HG02970 (cell line): ENCODE measurements at regions not wholly inside any gene's neighbourhood (a gene's known extent, or its start where the extent isn't known, plus 50 kb on each side); places are given as distances from the start of the nearest gene placed in this dataset.
"Not testable (repeated sequence)": the region's sequence is repeated elsewhere in the genome, so short reads cannot be mapped to it uniquely, and the experiment has no call there.

Experiments used
- ATAC-seq: cut with Tn5 transposase; IDR thresholded peaks from one replicate; pipeline ENCODE4 v1.9.1; 2021; ENCODE audit warnings: mild to moderate bottlenecking, moderate library complexity, moderate number of reproducible peaks; ENCODE audit not compliant: unreplicated experiment, low FRiP score

GRCh38 chr5:118506217-118506852 is 482.0 kb downstream of the DTWD2 start:
- ATAC-seq, result peak; percentile 72

- ATAC-seq, result not testable (repeated sequence)
Measured at GRCh38 chr5:118502232-118502631, 486.1 kb downstream of the DTWD2 start.

GRCh38 chr5:118491351-118491750 is 497.0 kb downstream of the DTWD2 start:
- ATAC-seq, result no peak

- ATAC-seq, result no peak
Measured at GRCh38 chr5:118486647-118487225, 501.6 kb downstream of the DTWD2 start.

- ATAC-seq, result no peak
Measured at GRCh38 chr5:118479285-118479684, 509.1 kb downstream of the DTWD2 start.

GRCh38 chr5:118478852-118479251 is 509.5 kb downstream of the DTWD2 start:
- no peak for ATAC-seq

GRCh38 chr5:118468085-118468484 is 520.3 kb downstream of the DTWD2 start:
- no peak for ATAC-seq

GRCh38 chr5:118467103-118467502 is 521.2 kb downstream of the DTWD2 start:
- no peak for ATAC-seq

GRCh38 chr5:118466418-118466817 is 521.9 kb downstream of the DTWD2 start:
- no peak for ATAC-seq

- ATAC-seq, result not testable (repeated sequence)
Measured at GRCh38 chr5:118462276-118462675, 526.1 kb downstream of the DTWD2 start.

- ATAC-seq, result no peak
Measured at GRCh38 chr5:118461436-118461835, 526.9 kb downstream of the DTWD2 start.

GRCh38 chr5:118459490-118459889 is 528.9 kb downstream of the DTWD2 start:
- no peak for ATAC-seq

GRCh38 chr5:118456085-118456484 is 532.3 kb downstream of the DTWD2 start:
- ATAC-seq, result no peak

GRCh38 chr5:118451697-118452247 is 536.6 kb downstream of the DTWD2 start:
- no peak for ATAC-seq

GRCh38 chr5:118450554-118451332 is 537.6 kb downstream of the DTWD2 start:
- no peak for ATAC-seq

- no peak for ATAC-seq
Measured at GRCh38 chr5:118447350-118447749, 541.0 kb downstream of the DTWD2 start.

- no peak for ATAC-seq
Measured at GRCh38 chr5:118441956-118442355, 546.4 kb downstream of the DTWD2 start.

- ATAC-seq, result no peak
Measured at GRCh38 chr5:118441034-118441433, 547.3 kb downstream of the DTWD2 start.

GRCh38 chr5:118440496-118440895 is 547.9 kb downstream of the DTWD2 start:
- ATAC-seq, result no peak

GRCh38 chr5:118439831-118440230 is 548.5 kb downstream of the DTWD2 start:
- no peak for ATAC-seq

- ATAC-seq, result no peak
Measured at GRCh38 chr5:118435131-118435530, 553.2 kb downstream of the DTWD2 start.
